Neuron (in vitro differentiated cells): ENCODE measurements at regions not wholly inside any gene's neighbourhood (a gene's known extent, or its start where the extent isn't known, plus 50 kb on each side); places are given as distances from the start of the nearest gene placed in this dataset.

Experiments used
- H2AFZ ChIP-seq: one replicate; pipeline ENCODE4 v1.6.1; 2013; ENCODE audit warnings: low read depth, mild to moderate bottlenecking, inconsistent platforms, low read length, moderate library complexity
- H3K27me3 ChIP-seq: one replicate; pipeline ENCODE4 v1.6.1; 2013; ENCODE audit warnings: low read length; ENCODE audit not compliant: insufficient read depth
- H3K36me3 ChIP-seq: one replicate; pipeline ENCODE4 v1.6.1; 2013; ENCODE audit warnings: low read length; ENCODE audit not compliant: insufficient read depth
- H3K4me1 ChIP-seq: one replicate; pipeline ENCODE4 v1.6.1; 2013; ENCODE audit warnings: low read length; ENCODE audit not compliant: insufficient read depth
- H3K4me3 ChIP-seq: 2 replicates; pipeline ENCODE4 v1.5.1; 2013; ENCODE audit warnings: mild to moderate bottlenecking, low read length, moderate library complexity
- H3K9me3 ChIP-seq: one replicate; pipeline ENCODE4 v1.6.1; 2013; ENCODE audit warnings: low read length

GRCh38 chr4:92045718-92046117 lies 258.0 kb upstream of the GRID2 start:
- Histone ChIP-seq H3K4me3 (no peak overlapping the region), H3K27me3 (no peaks in the 10 kb centered on the region), H3K36me3 (no peaks in the 10 kb centered on the region), H3K4me1 (no peaks in the 10 kb centered on the region), H3K9me3 (no peaks in the 10 kb centered on the region), H2AFZ (no peak overlapping the region)

DNA sequence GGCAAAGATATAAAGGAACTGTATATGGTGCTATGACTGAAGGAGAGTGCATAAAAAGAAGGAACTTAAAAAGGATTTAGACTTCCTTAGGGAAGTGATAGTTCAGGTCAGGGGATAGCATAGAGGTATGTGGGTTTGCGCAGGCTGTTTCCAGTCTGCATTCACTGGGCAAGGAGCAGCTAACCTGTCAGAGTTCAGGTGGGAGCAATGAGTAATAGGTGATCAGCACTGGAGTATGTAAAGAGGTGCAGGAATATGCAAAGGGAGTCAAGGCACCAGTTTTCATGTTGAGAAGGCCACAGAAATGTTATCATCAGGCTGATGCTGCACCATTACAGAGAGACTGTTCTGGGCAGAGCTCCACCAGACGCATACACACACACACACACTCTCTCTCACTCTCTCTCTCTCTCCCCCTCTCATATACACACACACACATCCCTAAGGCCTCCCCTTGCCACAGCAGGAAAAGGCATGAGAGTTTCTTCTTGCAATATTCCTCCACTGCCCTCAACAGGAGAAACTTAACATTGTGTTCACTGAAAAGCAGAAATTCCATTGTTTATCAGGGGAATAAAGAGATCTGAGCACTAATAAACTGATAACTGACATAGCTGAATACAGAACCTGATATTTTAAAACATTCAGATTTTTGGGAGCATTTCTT lies 256.4 kb upstream of the GRID2 start:
- Histone ChIP-seq H3K9me3 (no peaks in the 10 kb centered on the region), H3K4me3 (no peak overlapping the region), H2AFZ (peak overlapping the region; percentile 10), H3K27me3 (no peaks in the 10 kb centered on the region), H3K4me1 (no peaks in the 10 kb centered on the region), H3K36me3 (no peaks in the 10 kb centered on the region)

DNA sequence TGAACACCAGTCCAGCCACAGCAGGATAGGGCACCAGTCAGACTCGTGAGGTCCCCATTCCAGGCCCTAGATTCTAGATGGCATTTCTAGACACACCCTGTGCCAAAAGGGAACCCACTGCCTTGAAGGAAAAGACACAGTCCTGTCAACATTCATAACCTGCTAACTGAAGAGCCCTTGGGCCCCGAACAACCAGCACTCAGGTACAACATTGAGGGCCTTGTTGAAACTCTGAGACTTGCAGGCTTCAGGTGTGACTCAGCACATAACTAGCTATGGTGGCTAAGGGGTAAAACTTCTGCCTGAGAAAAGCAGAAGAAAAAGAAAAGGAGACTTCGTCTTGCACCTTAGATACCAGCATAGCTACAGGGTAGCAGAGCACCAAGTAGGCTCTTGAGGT lies 252.9 kb upstream of the GRID2 start:
- Histone ChIP-seq H3K4me3 (no peak overlapping the region), H3K4me1 (no peaks in the 10 kb centered on the region), H2AFZ (no peak overlapping the region), H3K27me3 (no peaks in the 10 kb centered on the region), H3K36me3 (no peaks in the 10 kb centered on the region), H3K9me3 (no peaks in the 10 kb centered on the region)

GRCh38 chr4:92059615-92060014 lies 244.2 kb upstream of the GRID2 start:
- H3K36me3 ChIP-seq = no peaks in the 10 kb centered on the region
- H3K9me3 ChIP-seq = no peaks in the 10 kb centered on the region
- H3K4me3 ChIP-seq = no peak overlapping the region

GRCh38 chr4:92060333-92060732 lies 243.4 kb upstream of the GRID2 start:
- Histone ChIP-seq H2AFZ (no peak overlapping the region), H3K4me3 (no peak overlapping the region), H3K4me1 (no peaks in the 10 kb centered on the region), H3K36me3 (no peaks in the 10 kb centered on the region), H3K9me3 (no peaks in the 10 kb centered on the region), H3K27me3 (no peaks in the 10 kb centered on the region)

More at GRCh38 chr4:92059615-92060014, 244.2 kb upstream of the GRID2 start:
- Histone ChIP-seq H3K27me3 (no peaks in the 10 kb centered on the region), H2AFZ (no peak overlapping the region), H3K4me1 (no peaks in the 10 kb centered on the region)

- Histone ChIP-seq H3K4me3 (no peak overlapping the region), H3K9me3 (no peaks in the 10 kb centered on the region), H2AFZ (no peak overlapping the region), H3K36me3 (no peaks in the 10 kb centered on the region), H3K27me3 (no peaks in the 10 kb centered on the region), H3K4me1 (no peaks in the 10 kb centered on the region)
These were observed 239.2 kb upstream of the GRID2 start for GRCh38 chr4:92064574-92064973.

DNA sequence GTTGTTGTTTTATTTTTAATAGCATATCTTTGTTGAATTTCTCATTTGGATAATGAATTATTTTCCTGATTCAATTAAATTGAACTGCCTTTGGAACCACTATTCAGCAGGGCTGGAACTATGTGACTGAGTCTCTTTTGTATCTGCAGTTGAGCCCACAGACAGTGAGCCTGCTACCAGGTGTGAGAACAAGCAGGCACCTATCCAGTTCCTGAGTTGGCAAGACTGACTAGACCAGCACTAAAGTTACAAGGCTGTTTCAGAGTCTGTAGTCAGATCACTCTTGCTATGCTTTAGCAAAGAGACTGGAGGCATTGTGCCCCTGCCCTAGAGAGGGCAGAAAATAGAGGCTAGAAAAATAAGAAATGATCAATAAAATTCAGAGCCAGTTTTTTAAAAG lies 237.3 kb upstream of the GRID2 start:
- H3K27me3 ChIP-seq = no peaks in the 10 kb centered on the region
- no peaks in the 10 kb centered on the region for H3K4me1 ChIP-seq
- no peak overlapping the region for H2AFZ ChIP-seq
- no peaks in the 10 kb centered on the region for H3K36me3 ChIP-seq
- H3K9me3 ChIP-seq = no peaks in the 10 kb centered on the region
- no peak overlapping the region for H3K4me3 ChIP-seq

DNA sequence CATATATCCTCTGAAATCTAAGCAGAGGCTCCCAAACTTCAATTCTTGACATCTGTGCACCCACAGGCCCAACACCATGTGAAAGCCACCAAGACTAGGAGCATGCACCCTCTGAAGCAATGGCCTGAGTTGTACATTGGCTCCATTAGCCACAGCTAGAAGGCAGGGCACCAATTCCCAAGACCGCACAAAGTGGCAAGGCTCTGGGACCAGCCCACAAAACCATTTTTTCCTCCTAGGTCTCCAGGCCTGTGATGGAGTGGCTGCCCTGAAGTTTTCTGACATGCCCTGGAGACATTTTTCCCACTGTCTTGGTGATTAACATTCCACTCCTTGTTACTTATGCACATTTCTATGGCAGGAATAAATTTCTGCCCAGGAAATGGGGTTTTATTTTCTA lies 232.2 kb upstream of the GRID2 start:
- Histone ChIP-seq H3K36me3 (no peaks in the 10 kb centered on the region), H2AFZ (no peak overlapping the region), H3K27me3 (no peaks in the 10 kb centered on the region), H3K4me1 (no peaks in the 10 kb centered on the region), H3K4me3 (no peak overlapping the region), H3K9me3 (no peaks in the 10 kb centered on the region)

DNA sequence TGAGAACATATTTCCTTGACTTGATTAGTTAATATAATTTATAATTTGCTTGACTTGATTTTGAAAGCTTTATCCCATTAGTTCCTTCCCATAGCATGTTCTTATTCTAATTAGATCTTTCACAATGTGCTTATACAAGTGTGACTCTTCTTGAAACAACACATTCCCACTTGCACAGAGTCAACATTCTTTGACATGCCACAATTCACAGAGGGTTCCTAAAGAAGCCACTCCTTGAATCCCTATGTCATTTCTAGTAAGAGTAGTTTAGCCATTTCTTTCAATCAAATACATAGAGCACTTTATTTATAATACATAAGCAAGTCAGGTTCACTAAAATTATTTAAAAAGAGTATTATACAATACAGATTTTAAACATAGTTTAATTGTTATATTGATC lies 228.9 kb upstream of the GRID2 start:
- no peaks in the 10 kb centered on the region for H3K27me3 ChIP-seq
- no peaks in the 10 kb centered on the region for H3K9me3 ChIP-seq
- H3K36me3 ChIP-seq = no peaks in the 10 kb centered on the region
- no peak overlapping the region for H3K4me3 ChIP-seq
- H3K4me1 ChIP-seq = no peaks in the 10 kb centered on the region
- H2AFZ ChIP-seq = no peak overlapping the region

DNA sequence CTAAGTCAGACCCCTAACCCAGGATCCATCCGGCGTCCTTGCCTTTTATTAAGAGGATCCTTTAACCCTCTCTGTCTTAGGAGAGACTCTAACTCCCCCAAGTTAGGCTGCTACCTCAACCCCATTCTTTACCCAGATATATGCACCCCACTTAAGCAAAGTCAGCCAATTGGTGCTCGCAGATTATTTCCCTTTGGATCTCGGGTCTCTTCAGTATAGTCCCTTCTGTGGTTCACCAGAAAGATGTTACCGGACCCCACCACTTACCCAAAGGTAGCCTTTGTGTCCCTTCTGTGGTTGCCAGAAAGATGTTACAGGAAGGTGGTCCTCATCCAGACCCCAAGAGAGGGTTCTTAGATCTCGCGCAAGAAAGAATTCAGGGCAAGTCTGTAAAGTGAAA lies 212.9 kb upstream of the GRID2 start:
- H3K4me3 ChIP-seq = no peak overlapping the region

GRCh38 chr4:92091335-92091734 lies 212.4 kb upstream of the GRID2 start:
- H3K4me1 ChIP-seq = no peaks in the 10 kb centered on the region
- H2AFZ ChIP-seq = no peak overlapping the region

More for the DNA sequence above, 212.9 kb upstream of the GRID2 start:
- Histone ChIP-seq H3K27me3 (no peaks in the 10 kb centered on the region), H3K36me3 (no peaks in the 10 kb centered on the region), H2AFZ (no peak overlapping the region), H3K4me1 (no peaks in the 10 kb centered on the region), H3K9me3 (no peaks in the 10 kb centered on the region)

GRCh38 chr4:92099861-92100260 lies 203.9 kb upstream of the GRID2 start:
- no peak overlapping the region for H2AFZ ChIP-seq
- no peaks in the 10 kb centered on the region for H3K36me3 ChIP-seq
- H3K4me1 ChIP-seq = no peaks in the 10 kb centered on the region
- H3K4me3 ChIP-seq = no peak overlapping the region
- H3K27me3 ChIP-seq = no peaks in the 10 kb centered on the region
- H3K9me3 ChIP-seq = no peaks in the 10 kb centered on the region

More at GRCh38 chr4:92091335-92091734, 212.4 kb upstream of the GRID2 start:
- Histone ChIP-seq H3K27me3 (no peaks in the 10 kb centered on the region), H3K36me3 (no peaks in the 10 kb centered on the region), H3K9me3 (no peaks in the 10 kb centered on the region), H3K4me3 (no peak overlapping the region)

DNA sequence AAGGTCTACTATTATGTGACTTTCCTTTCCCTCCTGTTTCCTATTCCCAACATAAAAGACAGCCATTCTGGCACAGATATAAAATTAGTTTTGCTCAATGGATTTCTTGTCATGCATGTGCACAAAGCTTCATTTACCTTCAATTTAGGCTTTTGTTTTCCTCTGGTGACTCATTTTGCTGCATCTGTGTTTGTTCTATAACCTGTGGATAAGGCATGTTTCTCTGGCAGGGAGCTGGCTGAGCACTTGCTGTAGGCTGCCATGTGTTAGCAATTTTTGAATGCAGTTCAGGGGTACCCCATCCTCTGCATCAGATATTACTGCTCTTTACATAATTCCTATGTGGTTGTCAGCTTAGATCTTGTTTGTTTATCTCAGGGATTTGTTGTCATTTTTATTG lies 202.8 kb upstream of the GRID2 start:
- Histone ChIP-seq H3K4me1 (no peaks in the 10 kb centered on the region), H3K27me3 (no peaks in the 10 kb centered on the region), H3K4me3 (no peak overlapping the region)

DNA sequence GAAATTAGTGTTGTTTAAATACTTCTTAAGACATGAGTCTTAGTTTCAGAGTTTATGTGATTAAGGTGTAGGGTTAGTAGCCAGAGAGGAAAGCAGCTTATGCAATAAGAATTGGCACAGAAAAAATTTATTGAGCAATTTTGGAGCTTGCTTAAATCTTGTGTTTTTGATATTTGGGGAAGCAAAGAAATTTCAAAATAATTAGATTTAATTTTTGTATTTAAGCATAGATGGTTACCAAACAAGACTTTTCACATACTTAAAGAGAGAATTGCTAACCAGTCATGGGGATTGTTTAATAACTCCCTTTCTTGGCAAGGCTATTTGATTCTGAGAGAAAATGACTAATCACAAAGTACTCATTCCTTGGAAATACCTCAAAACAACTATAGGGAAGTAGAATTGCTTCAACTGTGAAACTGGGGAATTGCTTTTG lies 202.0 kb upstream of the GRID2 start:
- no peaks in the 10 kb centered on the region for H3K4me1 ChIP-seq
- no peak overlapping the region for H2AFZ ChIP-seq
- H3K4me3 ChIP-seq = no peak overlapping the region
- no peaks in the 10 kb centered on the region for H3K9me3 ChIP-seq
- H3K27me3 ChIP-seq = no peaks in the 10 kb centered on the region
- no peaks in the 10 kb centered on the region for H3K36me3 ChIP-seq

More for the DNA sequence above, 202.8 kb upstream of the GRID2 start:
- H2AFZ ChIP-seq = no peak overlapping the region
- H3K36me3 ChIP-seq = no peaks in the 10 kb centered on the region
- H3K9me3 ChIP-seq = no peaks in the 10 kb centered on the region
